ENCODE measurements at regions not wholly inside any gene's neighbourhood (a gene's known extent, or its start where the extent isn't known, plus 50 kb on each side); places are given as distances from the start of the nearest gene placed in this dataset.

GRCh38 chr13:50709058-50709457, 134.4 kb downstream of the DLEU7 start:
- WGBS (ENCODE audit: extremely low coverage, insufficient read length, low lambda C conversion rate) = no CpG with 5 or more reads among the region's 2 CpGs
- no peak for DNase-seq
- no peak overlapping the region for H2BK5ac ChIP-seq (ENCODE audit: insufficient read length, low read length)
- Mint-ChIP-seq H3K27me3 (ENCODE audit: low read depth) (no peaks in the 10 kb centered on the region; the same call in 1 of the 2 replicates), H3K9me3 (no peaks in the 10 kb centered on the region), H3K4me3 (no peak overlapping the region), H3K36me3 (ENCODE audit: insufficient read depth in 1 of 3, low read depth in 3 of 3) (no peaks in the 10 kb centered on the region; a peak in 1 of 7 replicates), H3K4me1 (peaks cover 4 to 5% of the 10 kb centered on the region in 2 experiments), H3K27ac (no peak overlapping the region)
- no peak overlapping the region for H4K5ac ChIP-seq (ENCODE audit: insufficient read length, low read depth, low read length)
- H4K91ac ChIP-seq (ENCODE audit: insufficient read length, low read depth, low read length) = no peak overlapping the region
- no peak overlapping the region for H3K9ac ChIP-seq (ENCODE audit: extremely low read depth, insufficient read length, low read length)
- H3K27me3 ChIP-seq (ENCODE audit: insufficient read depth, low read length) = no peaks in the 10 kb centered on the region
- H3K27ac ChIP-seq (ENCODE audit: insufficient read length, low read depth, low read length) = no peak overlapping the region
- no peak overlapping the region for H3K56ac ChIP-seq (ENCODE audit: insufficient read length, low read depth, low read length)
- H3K23me2 ChIP-seq (ENCODE audit: insufficient read length, low read depth, low read length, poor library complexity, severe bottlenecking) = no peaks in the 10 kb centered on the region
- H3K79me1 ChIP-seq (ENCODE audit: insufficient read depth, low read depth, low read length, poor library complexity, severe bottlenecking) = no peaks in the 10 kb centered on the region
- no peak overlapping the region for H3K14ac ChIP-seq (ENCODE audit: insufficient read depth, low read length)
- H3K9me3 ChIP-seq (ENCODE audit: control insufficient read depth, low read depth, low read length) = no peaks in the 10 kb centered on the region
- H2BK12ac ChIP-seq (ENCODE audit: insufficient read length, low read depth, low read length) = no peak overlapping the region
- H2AK5ac ChIP-seq (ENCODE audit: insufficient read length, low read length) = no peak overlapping the region
- no peak overlapping the region for H2BK120ac ChIP-seq (ENCODE audit: low read depth, low read length, poor library complexity, severe bottlenecking)
- no peak for TF ChIP-seq CTCF (conservative IDR thresholded peaks at IDR 0.05)
- H3K4me2 ChIP-seq (ENCODE audit: insufficient read depth, insufficient read length, low read length) = no peak overlapping the region
- H3K4ac ChIP-seq (ENCODE audit: low read depth, low read length) = no peak overlapping the region
- H2BK15ac ChIP-seq (ENCODE audit: low read depth, low read length) = no peak overlapping the region
- no peak overlapping the region for H3K18ac ChIP-seq (ENCODE audit: insufficient read length, low read depth, low read length)
- H3T11ph ChIP-seq (ENCODE audit: low read length) = no peak overlapping the region
- no peak overlapping the region for H4K8ac ChIP-seq (replicated peaks; ENCODE audit: insufficient read length, low read depth, low read length)
- no peaks in the 10 kb centered on the region for H3K79me2 ChIP-seq (ENCODE audit: insufficient read depth, low read length)
- H4K20me1 ChIP-seq (ENCODE audit: control insufficient read depth, insufficient read depth, insufficient read length) = no peaks in the 10 kb centered on the region
- no peaks in the 10 kb centered on the region for H3K4me1 ChIP-seq (ENCODE audit: insufficient read depth, low read length)
- H2BK20ac ChIP-seq (ENCODE audit: low read depth, low read length, poor library complexity, severe bottlenecking) = no peak overlapping the region
- H2AFZ ChIP-seq (ENCODE audit: low read length) = no peak overlapping the region
- H3K23ac ChIP-seq (ENCODE audit: insufficient read length, low read depth, low read length) = no peak overlapping the region

Data from H9 (cell line).